ENCODE measurements at regions not wholly inside any gene's neighbourhood (a gene's known extent, or its start where the extent isn't known, plus 50 kb on each side); places are given as distances from the start of the nearest gene placed in this dataset.

DNA sequence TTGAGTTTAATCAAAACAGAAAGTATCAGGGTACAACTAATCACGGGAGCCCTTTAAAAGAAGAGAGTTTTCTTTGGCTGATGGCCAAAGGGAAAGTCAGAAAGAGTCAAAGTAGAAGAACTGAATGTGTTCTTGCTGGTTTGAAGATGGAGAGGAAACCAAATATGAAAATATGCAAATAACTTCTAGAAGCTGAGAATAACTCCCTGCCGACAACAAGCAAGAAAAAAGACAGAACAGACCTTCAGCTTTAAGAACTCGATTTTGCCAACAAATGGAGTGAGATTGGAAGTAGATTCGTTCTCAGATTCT, 903.8 kb downstream of the STIM2 start:
- Mint-ChIP-seq H3K9me3 (peaks cover 5% of the 10 kb centered on the region), H3K4me3 (no peak overlapping the region), H3K27ac (no peak overlapping the region), H3K4me1 (ENCODE audit: low read depth) (no peaks in the 10 kb centered on the region), H3K27me3 (no peaks in the 10 kb centered on the region), H3K36me3 (ENCODE audit: low read depth) (no peaks in the 10 kb centered on the region)
- ATAC-seq (ENCODE audit: poor library complexity) (no peak), DNase-seq (no peak)
- no peaks in the 10 kb centered on the region for H3K27me3 ChIP-seq (ENCODE audit: control insufficient read depth in 1 of 2, insufficient read depth in 2 of 2, low read length in 2 of 2)
- H3K27ac ChIP-seq (ENCODE audit: low read depth in 1 of 2, low read length in 2 of 2) = no peak overlapping the region
- intact Hi-C loops (cut with DNase I, micrococcal nuclease) = no loop called here
- TF ChIP-seq, protein P1, sequence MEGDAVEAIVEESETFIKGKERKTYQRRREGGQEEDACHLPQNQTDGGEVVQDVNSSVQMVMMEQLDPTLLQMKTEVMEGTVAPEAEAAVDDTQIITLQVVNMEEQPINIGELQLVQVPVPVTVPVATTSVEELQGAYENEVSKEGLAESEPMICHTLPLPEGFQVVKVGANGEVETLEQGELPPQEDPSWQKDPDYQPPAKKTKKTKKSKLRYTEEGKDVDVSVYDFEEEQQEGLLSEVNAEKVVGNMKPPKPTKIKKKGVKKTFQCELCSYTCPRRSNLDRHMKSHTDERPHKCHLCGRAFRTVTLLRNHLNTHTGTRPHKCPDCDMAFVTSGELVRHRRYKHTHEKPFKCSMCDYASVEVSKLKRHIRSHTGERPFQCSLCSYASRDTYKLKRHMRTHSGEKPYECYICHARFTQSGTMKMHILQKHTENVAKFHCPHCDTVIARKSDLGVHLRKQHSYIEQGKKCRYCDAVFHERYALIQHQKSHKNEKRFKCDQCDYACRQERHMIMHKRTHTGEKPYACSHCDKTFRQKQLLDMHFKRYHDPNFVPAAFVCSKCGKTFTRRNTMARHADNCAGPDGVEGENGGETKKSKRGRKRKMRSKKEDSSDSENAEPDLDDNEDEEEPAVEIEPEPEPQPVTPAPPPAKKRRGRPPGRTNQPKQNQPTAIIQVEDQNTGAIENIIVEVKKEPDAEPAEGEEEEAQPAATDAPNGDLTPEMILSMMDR (IDR thresholded peaks at IDR 0.05) = no peak
- no peaks in the 10 kb centered on the region for H3K4me1 ChIP-seq (ENCODE audit: insufficient read depth, low read length)
- POLR2A ChIA-PET = no interaction called here
- H3K9me3 ChIP-seq (ENCODE audit: control insufficient read depth in 1 of 2, insufficient read depth in 1 of 2, low read length in 2 of 2) = peaks cover 0 to 4% of the 10 kb centered on the region in 2 experiments
- CTCF ChIA-PET = no interaction called here
- H3K4me3 ChIP-seq (ENCODE audit: low read length) = no peak overlapping the region
- H3K36me3 ChIP-seq (ENCODE audit: insufficient read depth, low read length) = no peaks in the 10 kb centered on the region

DNA sequence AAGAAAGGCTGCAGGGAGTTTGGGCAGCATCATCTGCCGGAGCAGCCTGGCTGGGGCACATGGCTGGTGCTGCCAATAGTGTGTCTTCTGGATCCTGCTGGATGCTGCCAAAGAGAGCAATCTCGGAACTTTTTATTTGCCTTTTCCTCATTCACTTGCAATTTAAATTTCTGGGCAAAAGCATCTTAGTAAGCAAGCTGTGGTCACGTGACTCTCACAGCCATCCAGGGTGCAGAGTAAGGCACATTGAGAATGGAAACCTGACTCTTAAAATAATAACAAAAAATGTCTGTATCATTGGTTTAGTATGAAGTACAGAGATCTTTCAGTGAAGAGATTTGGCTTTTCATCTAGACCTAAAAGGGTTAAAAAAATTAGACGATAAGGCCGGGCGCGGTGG, 910.3 kb downstream of the STIM2 start:
- Mint-ChIP-seq H3K9me3 (peaks cover 3% of the 10 kb centered on the region), H3K27me3 (no peaks in the 10 kb centered on the region), H3K4me1 (ENCODE audit: low read depth) (no peaks in the 10 kb centered on the region), H3K36me3 (ENCODE audit: low read depth) (no peaks in the 10 kb centered on the region), H3K4me3 (no peak overlapping the region), H3K27ac (no peak overlapping the region)
- DNase-seq = no peak
- no peaks in the 10 kb centered on the region for H3K27me3 ChIP-seq (ENCODE audit: control insufficient read depth in 1 of 2, insufficient read depth in 2 of 2, low read length in 2 of 2)
- ATAC-seq (ENCODE audit: poor library complexity) = no peak
- ChIA-PET CTCF (no interaction called here), POLR2A (no interaction called here)
- H3K27ac ChIP-seq (ENCODE audit: low read depth in 1 of 2, low read length in 2 of 2) = no peak overlapping the region
- no peaks in the 10 kb centered on the region for H3K4me1 ChIP-seq (ENCODE audit: insufficient read depth, low read length)
- H3K4me3 ChIP-seq (ENCODE audit: low read length) = no peak overlapping the region
- no peaks in the 10 kb centered on the region for H3K36me3 ChIP-seq (ENCODE audit: insufficient read depth, low read length)
- peaks cover 0 to 13% of the 10 kb centered on the region in 2 experiments for H3K9me3 ChIP-seq (ENCODE audit: control insufficient read depth in 1 of 2, insufficient read depth in 1 of 2, low read length in 2 of 2)
- intact Hi-C loops (cut with DNase I, micrococcal nuclease) = no loop called here
- TF ChIP-seq, protein P1 (IDR thresholded peaks at IDR 0.05) = no peak

DNA sequence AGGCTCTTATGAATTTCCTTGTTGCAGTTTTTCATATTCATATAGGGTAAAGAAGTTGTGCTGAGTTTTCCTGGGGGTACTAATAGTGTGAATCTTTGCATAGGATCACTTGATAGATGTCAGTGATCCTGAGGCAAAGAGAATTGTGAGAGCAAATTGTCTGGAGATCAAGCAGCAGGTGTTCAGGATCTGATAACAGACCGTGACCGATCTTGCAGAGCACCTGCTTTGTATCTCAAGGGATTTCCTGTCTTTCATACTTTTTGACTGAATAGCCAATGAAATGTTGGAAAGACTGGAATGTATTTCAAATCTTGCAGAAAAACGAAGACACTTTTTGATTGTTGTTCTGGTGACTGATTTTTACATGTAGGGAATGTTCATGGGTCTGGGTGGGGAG, 914.5 kb downstream of the STIM2 start:
- H3K36me3 Mint-ChIP-seq (ENCODE audit: low read depth) = no peaks in the 10 kb centered on the region
- POLR2A ChIA-PET = no interaction called here

More for the DNA sequence above, 914.5 kb downstream of the STIM2 start:
- no peak overlapping the region for H3K4me3 Mint-ChIP-seq
- H3K27me3 Mint-ChIP-seq = no peaks in the 10 kb centered on the region
- no peak overlapping the region for H3K4me3 ChIP-seq (ENCODE audit: low read length)
- H3K9me3 Mint-ChIP-seq = peaks cover 10% of the 10 kb centered on the region
- H3K27me3 ChIP-seq (ENCODE audit: control insufficient read depth in 1 of 2, insufficient read depth in 2 of 2, low read length in 2 of 2) = no peaks in the 10 kb centered on the region
- CTCF ChIA-PET = no interaction called here
- DNase-seq (no peak), ATAC-seq (ENCODE audit: poor library complexity) (no peak)
- peaks cover 0 to 9% of the 10 kb centered on the region in 2 experiments for H3K9me3 ChIP-seq (ENCODE audit: control insufficient read depth in 1 of 2, insufficient read depth in 1 of 2, low read length in 2 of 2)
- intact Hi-C loops (cut with DNase I, micrococcal nuclease) = no loop called here
- H3K4me1 Mint-ChIP-seq (ENCODE audit: low read depth) = no peaks in the 10 kb centered on the region
- TF ChIP-seq, protein P1 (IDR thresholded peaks at IDR 0.05) = no peak
- H3K36me3 ChIP-seq (ENCODE audit: insufficient read depth, low read length) = no peaks in the 10 kb centered on the region
- no peaks in the 10 kb centered on the region for H3K4me1 ChIP-seq (ENCODE audit: insufficient read depth, low read length)
- H3K27ac ChIP-seq (ENCODE audit: low read depth in 1 of 2, low read length in 2 of 2) = no peak overlapping the region
- H3K27ac Mint-ChIP-seq = no peak overlapping the region

Measured in CD4-positive, alpha-beta T cell (primary cell).